ENCODE measurements at regions not wholly inside any gene's neighbourhood (a gene's known extent, or its start where the extent isn't known, plus 50 kb on each side); places are given as distances from the start of the nearest gene placed in this dataset.
"Not testable (repeated sequence)": the region's sequence is repeated elsewhere in the genome, so short reads cannot be mapped to it uniquely, and the experiment has no call there.

GRCh38 chr1:67613479-67613878 lies 71.5 kb upstream of the GADD45A start:
- DNase-seq (ENCODE audit: low read depth in 2 of 2): not testable (repeated sequence)

- no peak for DNase-seq (ENCODE audit: low read depth in 2 of 2)
Measured at GRCh38 chr1:67614511-67614934, 70.5 kb upstream of the GADD45A start.

- no peak for DNase-seq (ENCODE audit: low read depth in 2 of 2)
Measured at GRCh38 chr1:67615886-67616285, 69.1 kb upstream of the GADD45A start.

GRCh38 chr1:67616394-67616985 lies 68.5 kb upstream of the GADD45A start:
- no peak for DNase-seq (ENCODE audit: low read depth in 2 of 2)

GRCh38 chr1:67618285-67619018 lies 66.5 kb upstream of the GADD45A start:
- DNase-seq (ENCODE audit: low read depth in 2 of 2): peak in 1 of 2 donors; percentile 97

- no peak for DNase-seq (ENCODE audit: low read depth in 2 of 2)
Measured at GRCh38 chr1:67619080-67619479, 65.9 kb upstream of the GADD45A start.

GRCh38 chr1:67623906-67624305 lies 61.1 kb upstream of the GADD45A start:
- no peak for DNase-seq (ENCODE audit: low read depth in 2 of 2)

GRCh38 chr1:67624680-67625079 lies 60.3 kb upstream of the GADD45A start:
- DNase-seq (ENCODE audit: low read depth in 2 of 2): no peak

GRCh38 chr1:67626090-67626860 lies 58.7 kb upstream of the GADD45A start:
- DNase-seq (ENCODE audit: low read depth in 2 of 2): peak; percentile 91 to 100

- peak in 1 of 2 donors; percentile 93 for DNase-seq (ENCODE audit: low read depth in 2 of 2)
Measured at GRCh38 chr1:67626861-67627235, 58.2 kb upstream of the GADD45A start.

- peak in 1 of 2 donors; percentile 51 for DNase-seq (ENCODE audit: low read depth in 2 of 2)
Measured at GRCh38 chr1:67627336-67627735, 57.7 kb upstream of the GADD45A start.

GRCh38 chr1:67627906-67628305 lies 57.1 kb upstream of the GADD45A start:
- no peak for DNase-seq (ENCODE audit: low read depth in 2 of 2)

- DNase-seq (ENCODE audit: low read depth in 2 of 2): peak; percentile 73 to 83
Measured at GRCh38 chr1:67629370-67630075, 55.5 kb upstream of the GADD45A start.

GRCh38 chr1:67630438-67631045 lies 54.5 kb upstream of the GADD45A start:
- DNase-seq (ENCODE audit: low read depth in 2 of 2): no peak

GRCh38 chr1:67632356-67632755 lies 52.6 kb upstream of the GADD45A start:
- DNase-seq (ENCODE audit: low read depth in 2 of 2): no peak

GRCh38 chr1:67632811-67633655 lies 52.0 kb upstream of the GADD45A start:
- no peak for DNase-seq (ENCODE audit: low read depth in 2 of 2)

- DNase-seq (ENCODE audit: low read depth in 2 of 2): no peak
Measured at GRCh38 chr1:67634396-67634935, 50.5 kb upstream of the GADD45A start.

- no peak for DNase-seq (ENCODE audit: low read depth in 2 of 2)
Measured at GRCh38 chr1:67635055-67635809, 49.8 kb upstream of the GADD45A start.
